Thoracic aorta (tissue), 2 donors: ENCODE measurements at regions not wholly inside any gene's neighbourhood (a gene's known extent, or its start where the extent isn't known, plus 50 kb on each side); places are given as distances from the start of the nearest gene placed in this dataset.

Experiments used
- ATAC-seq: fragments of 150-250 bp; one replicate; pipeline ENCODE4 v1.8.0; 2017; ENCODE audit warnings: low read depth; ENCODE audit not compliant: insufficient number of reproducible peaks, low FRiP score
- DNase-seq: peaks from one replicate; pipeline ENCODE4 v3.0.0-alpha.2; 2020; ENCODE audit warnings: low spot score
- H3K27ac ChIP-seq, 2 donors: fragments of 200-600 bp; sonication (generic); 1 replicate in 1 of 2; 2 replicates in 1 of 2; pipeline ENCODE4 v1.5.1; 2016; ENCODE audit warnings: mild to moderate bottlenecking in 2 of 2, moderate library complexity in 2 of 2
- H3K27me3 ChIP-seq: fragments of 200-600 bp; sonication (generic); replicated peaks from 2 replicates; pipeline ENCODE4 v1.6.0; 2016; ENCODE audit warnings: mild to moderate bottlenecking; ENCODE audit not compliant: insufficient read depth
- H3K36me3 ChIP-seq: fragments of 200-600 bp; sonication (generic); one replicate; pipeline ENCODE4 v1.5.1; 2016
- H3K4me1 ChIP-seq, 2 donors: fragments of 200-600 bp; sonication (generic); 1 replicate in 1 of 2; 2 replicates in 1 of 2; pipeline versions ENCODE4 v1.5.1 to v1.6.0; 2016; ENCODE audit warnings: low read depth in 2 of 2, mild to moderate bottlenecking in 1 of 2; ENCODE audit not compliant: control insufficient read depth in 1 of 2
- H3K4me3 ChIP-seq: fragments of 200-600 bp; sonication (generic); 2 replicates; pipeline ENCODE4 v1.5.1; 2016; ENCODE audit warnings: mild to moderate bottlenecking
- H3K9me3 ChIP-seq: fragments of 200-600 bp; sonication (generic); 2 replicates; pipeline ENCODE4 v1.5.1; 2016
- CTCF ChIP-seq: fragments of 200-600 bp; sonication (generic); IDR thresholded peaks from one replicate; pipeline ENCODE4 v1.5.1; 2019; ENCODE audit warnings: antibody characterized with exemption

DNA sequence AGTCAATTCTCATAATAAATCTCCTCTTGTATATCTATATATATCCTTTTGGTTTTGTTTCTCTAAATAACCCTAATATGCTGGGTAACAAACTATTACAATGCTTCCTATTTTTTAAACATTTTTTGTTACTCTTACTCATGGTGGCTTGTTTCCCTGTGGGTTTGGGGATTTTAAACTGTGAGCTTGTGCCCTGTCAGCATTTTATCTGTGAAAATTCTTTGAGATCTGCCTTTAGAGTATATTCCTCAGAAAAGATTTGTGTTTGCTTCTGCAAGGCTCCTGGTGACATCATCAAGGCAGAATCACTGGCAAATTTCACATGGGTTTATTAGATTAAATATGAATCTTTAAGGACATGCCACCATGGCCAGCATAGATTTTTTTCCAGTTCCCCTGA lies 273.6 kb downstream of the LRFN2 start:
- DNase-seq: no peak
- H3K36me3 ChIP-seq: no peaks in the 10 kb centered on the region
- H3K27ac ChIP-seq: no peak overlapping the region
- peaks cover 0 to under 1% of the 10 kb centered on the region in 2 donors for H3K4me1 ChIP-seq
- TF ChIP-seq CTCF: no peak
- H3K27me3 ChIP-seq: no peaks in the 10 kb centered on the region
- no peak overlapping the region for H3K4me3 ChIP-seq
- H3K9me3 ChIP-seq: no peaks in the 10 kb centered on the region
- no peak for ATAC-seq

DNA sequence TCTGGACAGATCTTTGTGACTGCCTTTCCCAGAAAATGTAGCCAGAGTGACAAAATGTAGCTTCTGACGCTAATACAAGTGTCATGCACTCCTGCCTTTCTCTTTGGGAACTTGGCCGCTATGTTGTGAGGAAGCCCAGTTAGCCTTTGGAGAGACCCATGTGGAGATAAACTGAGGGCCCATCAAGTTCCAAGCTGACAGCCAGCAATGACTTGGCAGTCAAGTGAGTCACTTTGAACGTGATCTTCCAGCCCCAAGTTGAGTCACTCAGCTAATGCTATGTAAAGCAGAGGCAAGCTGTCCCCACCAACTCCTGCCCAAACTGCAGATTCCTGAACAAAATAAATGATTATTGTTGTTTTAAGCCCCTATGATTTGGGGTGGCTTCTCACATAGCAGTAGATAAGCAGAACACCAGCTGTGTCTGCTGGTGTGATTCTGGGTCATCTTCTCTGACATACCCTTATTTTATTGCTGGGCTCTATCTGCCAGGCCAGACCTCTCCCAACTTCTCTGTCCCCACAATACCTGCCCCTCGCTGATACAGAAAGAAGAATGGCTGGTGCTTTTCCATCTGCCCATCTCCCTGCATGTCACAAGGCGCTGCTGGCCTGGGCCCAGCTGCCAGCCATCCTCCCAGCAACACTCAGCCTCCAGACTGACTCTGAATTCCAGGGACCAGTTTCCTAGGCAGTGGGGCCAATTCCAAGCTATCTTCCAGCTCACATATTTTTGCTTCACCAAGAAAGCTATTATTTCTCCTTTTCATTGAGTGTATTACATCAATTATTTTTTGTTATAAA lies 274.8 kb downstream of the LRFN2 start:
- Histone ChIP-seq H3K4me1 (peaks cover 0 to 4% of the 10 kb centered on the region in 2 donors), H3K27me3 (no peaks in the 10 kb centered on the region), H3K27ac (no peak overlapping the region), H3K9me3 (no peaks in the 10 kb centered on the region), H3K4me3 (no peak overlapping the region), H3K36me3 (no peaks in the 10 kb centered on the region)
- DNase-seq (no peak), ATAC-seq (no peak)
- TF ChIP-seq CTCF: no peak

DNA sequence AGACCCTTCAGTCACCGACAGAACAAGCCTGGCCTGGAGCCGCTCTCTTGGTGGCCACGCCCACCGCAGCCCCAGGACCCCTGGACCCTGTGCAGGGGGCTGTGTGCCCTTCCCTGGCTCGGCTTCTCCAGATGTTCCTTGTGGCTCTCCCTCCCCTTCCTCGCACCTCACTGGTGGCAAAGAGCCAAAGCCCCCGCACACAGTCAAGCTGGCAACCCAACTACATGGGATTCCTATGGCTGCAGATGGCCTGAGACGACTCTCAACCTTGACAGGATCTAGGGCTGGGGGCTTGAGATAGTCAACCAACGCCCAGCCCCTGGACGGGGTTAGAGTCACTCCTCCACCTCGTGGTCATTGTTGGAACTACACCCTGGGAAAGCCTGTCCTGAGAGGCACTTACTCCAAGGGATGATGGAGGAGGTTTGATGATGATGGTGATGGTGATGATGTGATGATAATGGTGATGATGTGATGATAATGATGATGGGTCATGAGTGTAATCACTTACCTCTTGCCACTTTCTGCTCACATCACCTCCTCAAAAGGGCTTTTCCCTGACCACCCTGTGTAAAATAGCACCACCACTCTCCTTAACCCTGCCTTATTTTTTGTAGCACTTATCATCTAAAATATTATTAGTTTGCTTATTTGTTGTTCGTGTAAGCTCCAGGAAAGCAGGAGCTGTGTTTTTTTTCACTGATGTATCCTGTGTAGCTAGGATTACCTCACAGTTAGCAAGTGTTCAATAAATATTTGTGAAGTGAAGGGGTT lies 278.4 kb downstream of the LRFN2 start:
- Histone ChIP-seq H3K4me3 (no peak overlapping the region), H3K27me3 (no peaks in the 10 kb centered on the region), H3K36me3 (no peaks in the 10 kb centered on the region), H3K27ac (no peak overlapping the region), H3K4me1 (peaks cover 0 to 4% of the 10 kb centered on the region in 2 donors), H3K9me3 (no peaks in the 10 kb centered on the region)
- no peak for ATAC-seq
- TF ChIP-seq CTCF: peak; percentile 87
- peak; percentile 11 for DNase-seq

DNA sequence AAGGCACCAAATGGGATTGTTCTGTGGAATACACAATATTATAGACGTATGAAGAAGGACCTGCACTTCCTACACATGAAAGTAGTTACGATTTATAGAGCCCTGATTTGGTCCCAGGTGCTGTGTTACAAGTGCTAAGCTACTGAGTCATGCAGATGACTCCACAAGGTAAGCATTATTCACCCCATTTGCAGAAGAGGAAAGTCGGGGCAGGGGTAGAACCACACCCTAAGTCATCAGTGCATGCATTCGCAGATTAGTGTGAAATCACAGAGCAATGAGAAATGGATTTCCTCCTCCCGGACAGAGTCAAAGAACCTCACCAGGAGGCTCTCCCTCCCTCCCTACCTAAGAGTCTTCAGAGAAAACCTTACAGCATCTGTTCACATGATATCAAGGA lies 279.5 kb downstream of the LRFN2 start:
- no peak for ATAC-seq
- H3K27ac ChIP-seq: no peak overlapping the region
- TF ChIP-seq CTCF: no peak
- peaks cover 0 to 4% of the 10 kb centered on the region in 2 donors for H3K4me1 ChIP-seq
- DNase-seq: no peak
- H3K36me3 ChIP-seq: no peaks in the 10 kb centered on the region
- H3K27me3 ChIP-seq: no peaks in the 10 kb centered on the region
- H3K9me3 ChIP-seq: no peaks in the 10 kb centered on the region
- no peak overlapping the region for H3K4me3 ChIP-seq

DNA sequence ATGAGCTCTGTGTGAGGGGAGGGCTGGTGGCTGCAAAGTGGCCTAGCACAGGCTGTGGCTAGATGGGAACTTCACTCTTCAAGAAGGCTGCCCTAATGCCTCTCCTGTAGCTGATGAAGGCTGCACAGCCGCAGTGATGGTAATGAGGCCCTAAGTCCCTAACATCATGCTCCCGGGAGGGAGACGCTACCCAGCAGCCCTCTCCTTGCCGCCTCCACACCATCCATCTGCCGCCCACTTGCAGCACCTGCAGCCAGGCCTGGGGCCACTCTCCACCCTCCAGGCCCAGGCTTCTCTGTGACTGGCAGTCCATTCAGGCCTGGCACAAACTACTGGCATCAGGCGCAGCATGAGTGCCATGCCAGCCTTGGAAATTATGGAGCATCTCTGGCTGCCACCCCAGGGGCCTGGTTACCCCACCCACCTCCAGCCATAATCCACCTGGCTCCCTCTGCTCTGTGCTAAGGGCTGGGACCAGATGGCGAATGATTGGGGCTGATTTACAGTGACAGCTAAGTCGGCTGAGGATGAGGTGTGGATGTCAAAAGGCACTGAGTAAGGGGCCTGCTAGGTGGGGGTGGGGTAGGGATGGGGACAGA lies 284.2 kb downstream of the LRFN2 start:
- Histone ChIP-seq H3K4me3 (no peak overlapping the region), H3K36me3 (no peaks in the 10 kb centered on the region), H3K4me1 (no peaks in the 10 kb centered on the region), H3K27ac (no peak overlapping the region), H3K27me3 (no peaks in the 10 kb centered on the region), H3K9me3 (peaks cover 3% of the 10 kb centered on the region)
- no peak for DNase-seq
- no peak for TF ChIP-seq CTCF
- ATAC-seq: no peak
